GM19438 (cell line): ENCODE measurements at regions not wholly inside any gene's neighbourhood (a gene's known extent, or its start where the extent isn't known, plus 50 kb on each side); places are given as distances from the start of the nearest gene placed in this dataset.
"Not testable (repeated sequence)": the region's sequence is repeated elsewhere in the genome, so short reads cannot be mapped to it uniquely, and the experiment has no call there.

Source experiments
- ATAC-seq: cut with Tn5 transposase; IDR thresholded peaks from one replicate; pipeline ENCODE4 v1.9.1; 2021; ENCODE audit warnings: low read depth; ENCODE audit not compliant: unreplicated experiment

GRCh38 chr5:136506131-136506530 lies 140.8 kb upstream of the TRPC7 start:
- ATAC-seq: no peak

- ATAC-seq: no peak
Measured at GRCh38 chr5:136501133-136501532, 135.8 kb upstream of the TRPC7 start.

- no peak for ATAC-seq
Measured at GRCh38 chr5:136492587-136492986, 127.2 kb upstream of the TRPC7 start.

- ATAC-seq: no peak
Measured at GRCh38 chr5:136491806-136492205, 126.5 kb upstream of the TRPC7 start.

GRCh38 chr5:136484808-136485325 lies 119.5 kb upstream of the TRPC7 start:
- ATAC-seq: no peak

GRCh38 chr5:136482206-136482605 lies 116.9 kb upstream of the TRPC7 start:
- no peak for ATAC-seq

- no peak for ATAC-seq
Measured at GRCh38 chr5:136474466-136474865, 109.1 kb upstream of the TRPC7 start.

GRCh38 chr5:136467632-136468031 lies 102.3 kb upstream of the TRPC7 start:
- ATAC-seq: no peak

- ATAC-seq: no peak
Measured at GRCh38 chr5:136466041-136466415, 100.7 kb upstream of the TRPC7 start.

- no peak for ATAC-seq
Measured at GRCh38 chr5:136458481-136458880, 93.1 kb upstream of the TRPC7 start.

GRCh38 chr5:136457390-136458013 lies 92.2 kb upstream of the TRPC7 start:
- ATAC-seq: no peak

GRCh38 chr5:136455409-136455808 lies 90.1 kb upstream of the TRPC7 start:
- ATAC-seq: no peak

- ATAC-seq: no peak
Measured at GRCh38 chr5:136453986-136454758, 88.8 kb upstream of the TRPC7 start.

GRCh38 chr5:136453199-136453598 lies 87.9 kb upstream of the TRPC7 start:
- no peak for ATAC-seq

GRCh38 chr5:136447576-136447975 lies 82.2 kb upstream of the TRPC7 start:
- not testable (repeated sequence) for ATAC-seq

- no peak for ATAC-seq
Measured at GRCh38 chr5:136446565-136446964, 81.2 kb upstream of the TRPC7 start.

GRCh38 chr5:136444099-136444498 lies 78.8 kb upstream of the TRPC7 start:
- ATAC-seq: not testable (repeated sequence)

GRCh38 chr5:136439367-136439766 lies 74.0 kb upstream of the TRPC7 start:
- ATAC-seq: no peak

GRCh38 chr5:136435946-136436543 lies 70.7 kb upstream of the TRPC7 start:
- ATAC-seq: no peak

- ATAC-seq: no peak
Measured at GRCh38 chr5:136434795-136435194, 69.5 kb upstream of the TRPC7 start.

- no peak for ATAC-seq
Measured at GRCh38 chr5:136432705-136433104, 67.4 kb upstream of the TRPC7 start.

- ATAC-seq: no peak
Measured at GRCh38 chr5:136430081-136430480, 64.7 kb upstream of the TRPC7 start.
